ENCODE measurements at regions not wholly inside any gene's neighbourhood (a gene's known extent, or its start where the extent isn't known, plus 50 kb on each side); places are given as distances from the start of the nearest gene placed in this dataset.

DNA sequence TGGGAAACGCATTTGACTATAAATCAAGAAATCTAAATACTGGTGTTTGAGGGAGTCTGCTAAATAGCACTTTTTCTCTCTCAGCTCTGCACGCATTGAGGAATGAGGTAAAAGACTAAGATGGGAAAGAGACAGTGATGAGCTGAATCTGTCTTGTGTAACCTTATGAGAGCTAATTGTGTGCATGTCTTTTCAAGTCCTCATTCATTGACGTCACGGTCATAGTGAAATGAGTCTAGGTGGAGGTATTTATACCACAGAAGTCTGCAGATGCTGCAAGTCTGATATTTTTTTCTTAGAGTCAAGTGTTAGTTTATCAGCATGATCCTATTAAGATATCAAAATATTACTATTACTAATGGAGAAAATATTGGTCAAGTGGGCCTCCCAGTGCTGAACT, 361.5 kb upstream of the HS3ST1 start:
- no peak for TF ChIP-seq EZH2 (optimal IDR thresholded peaks at IDR 0.05; ENCODE audit: low read depth, low read length)
- TF ChIP-seq, protein P1, sequence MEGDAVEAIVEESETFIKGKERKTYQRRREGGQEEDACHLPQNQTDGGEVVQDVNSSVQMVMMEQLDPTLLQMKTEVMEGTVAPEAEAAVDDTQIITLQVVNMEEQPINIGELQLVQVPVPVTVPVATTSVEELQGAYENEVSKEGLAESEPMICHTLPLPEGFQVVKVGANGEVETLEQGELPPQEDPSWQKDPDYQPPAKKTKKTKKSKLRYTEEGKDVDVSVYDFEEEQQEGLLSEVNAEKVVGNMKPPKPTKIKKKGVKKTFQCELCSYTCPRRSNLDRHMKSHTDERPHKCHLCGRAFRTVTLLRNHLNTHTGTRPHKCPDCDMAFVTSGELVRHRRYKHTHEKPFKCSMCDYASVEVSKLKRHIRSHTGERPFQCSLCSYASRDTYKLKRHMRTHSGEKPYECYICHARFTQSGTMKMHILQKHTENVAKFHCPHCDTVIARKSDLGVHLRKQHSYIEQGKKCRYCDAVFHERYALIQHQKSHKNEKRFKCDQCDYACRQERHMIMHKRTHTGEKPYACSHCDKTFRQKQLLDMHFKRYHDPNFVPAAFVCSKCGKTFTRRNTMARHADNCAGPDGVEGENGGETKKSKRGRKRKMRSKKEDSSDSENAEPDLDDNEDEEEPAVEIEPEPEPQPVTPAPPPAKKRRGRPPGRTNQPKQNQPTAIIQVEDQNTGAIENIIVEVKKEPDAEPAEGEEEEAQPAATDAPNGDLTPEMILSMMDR (IDR thresholded peaks at IDR 0.05; ENCODE audit: low read length), result no peak
- no peak for TF ChIP-seq EZH2phosphoT487 (IDR thresholded peaks at IDR 0.05; ENCODE audit: low read length)
